GM23248 (cell line): ENCODE measurements at regions not wholly inside any gene's neighbourhood (a gene's known extent, or its start where the extent isn't known, plus 50 kb on each side); places are given as distances from the start of the nearest gene placed in this dataset.

Experiments
- EZH2 ChIP-seq: fragments of 200-600 bp; sonication (generic); IDR thresholded peaks from 2 replicates; pipeline ENCODE4 v1.6.1; 2018; ENCODE audit warnings: antibody characterized with exemption, mild to moderate bottlenecking; ENCODE audit not compliant: insufficient read depth, poor library complexity, severe bottlenecking
- EZH2phosphoT487 ChIP-seq: fragments of 200-600 bp; sonication (generic); IDR thresholded peaks from 2 replicates; pipeline ENCODE4 v1.6.1; 2018; ENCODE audit warnings: antibody characterized with exemption, moderate library complexity, mild to moderate bottlenecking, low read depth; ENCODE audit not compliant: insufficient read depth

DNA sequence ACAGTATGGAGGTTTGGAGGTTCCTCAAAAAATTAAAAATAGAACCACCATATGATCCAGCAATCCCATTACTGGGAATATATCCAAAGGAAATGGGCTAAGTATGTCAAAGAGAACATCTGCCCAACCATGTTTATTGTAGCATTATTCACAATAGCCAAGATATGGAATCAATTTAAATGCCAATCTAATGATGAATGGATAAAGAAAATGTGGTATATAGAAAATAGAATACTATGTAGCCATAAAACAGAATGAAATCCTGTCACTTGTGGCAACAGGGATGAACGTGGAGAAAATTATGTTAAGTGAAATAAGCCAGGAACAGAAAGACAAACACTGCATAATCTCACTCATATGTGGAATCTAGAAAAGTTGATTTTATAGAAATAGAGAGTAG is 201.7 kb upstream of the AJAP1 start:
- no peak for TF ChIP-seq EZH2
- TF ChIP-seq EZH2phosphoT487 = no peak
